VCaP (cell line): ENCODE measurements at regions not wholly inside any gene's neighbourhood (a gene's known extent, or its start where the extent isn't known, plus 50 kb on each side); places are given as distances from the start of the nearest gene placed in this dataset.
"Not testable (repeated sequence)": the region's sequence is repeated elsewhere in the genome, so short reads cannot be mapped to it uniquely, and the experiment has no call there.

ENCODE experiments used
- H3K27ac ChIP-seq: fragments of 450-650 bp; 2 replicates; pipeline ENCODE4 v1.5.1; 2017
- CTCF ChIP-seq: fragments of 450-650 bp; conservative IDR thresholded peaks from 2 replicates; pipeline ENCODE4 v1.5.1; 2017; ENCODE audit warnings: mild to moderate bottlenecking, moderate library complexity

GRCh38 chr2:390959-391358, 103.1 kb upstream of the ALKAL2 start:
- H3K27ac ChIP-seq = no peak overlapping the region
- TF ChIP-seq CTCF = no peak

- H3K27ac ChIP-seq = not testable (repeated sequence)
These were observed 102.1 kb upstream of the ALKAL2 start for GRCh38 chr2:389985-390384.

GRCh38 chr2:388752-389151, 100.9 kb upstream of the ALKAL2 start:
- not testable (repeated sequence) for H3K27ac ChIP-seq

GRCh38 chr2:387980-388421, 100.1 kb upstream of the ALKAL2 start:
- TF ChIP-seq CTCF = no peak
- H3K27ac ChIP-seq = no peak overlapping the region

GRCh38 chr2:386406-387103, 98.7 kb upstream of the ALKAL2 start:
- TF ChIP-seq CTCF = no peak
- no peak overlapping the region for H3K27ac ChIP-seq

- no peak overlapping the region for H3K27ac ChIP-seq
- TF ChIP-seq CTCF = no peak
These were observed 97.9 kb upstream of the ALKAL2 start for GRCh38 chr2:385785-386184.

- no peak for TF ChIP-seq CTCF
- no peak overlapping the region for H3K27ac ChIP-seq
These were observed 97.2 kb upstream of the ALKAL2 start for GRCh38 chr2:385061-385460.

GRCh38 chr2:383888-384287, 96.0 kb upstream of the ALKAL2 start:
- no peak overlapping the region for H3K27ac ChIP-seq
- no peak for TF ChIP-seq CTCF

GRCh38 chr2:383178-383577, 95.3 kb upstream of the ALKAL2 start:
- TF ChIP-seq CTCF = peak; percentile 50
- H3K27ac ChIP-seq = no peak overlapping the region
